HG02623 (cell line): ENCODE measurements at regions not wholly inside any gene's neighbourhood (a gene's known extent, or its start where the extent isn't known, plus 50 kb on each side); places are given as distances from the start of the nearest gene placed in this dataset.
A peak's percentile ranks its signal among the peaks of the same experiment; 100 is the strongest.

Experiments
- ATAC-seq: cut with Tn5 transposase; IDR thresholded peaks from one replicate; pipeline ENCODE4 v1.9.1; 2021; ENCODE audit warnings: moderate library complexity; ENCODE audit not compliant: unreplicated experiment

DNA sequence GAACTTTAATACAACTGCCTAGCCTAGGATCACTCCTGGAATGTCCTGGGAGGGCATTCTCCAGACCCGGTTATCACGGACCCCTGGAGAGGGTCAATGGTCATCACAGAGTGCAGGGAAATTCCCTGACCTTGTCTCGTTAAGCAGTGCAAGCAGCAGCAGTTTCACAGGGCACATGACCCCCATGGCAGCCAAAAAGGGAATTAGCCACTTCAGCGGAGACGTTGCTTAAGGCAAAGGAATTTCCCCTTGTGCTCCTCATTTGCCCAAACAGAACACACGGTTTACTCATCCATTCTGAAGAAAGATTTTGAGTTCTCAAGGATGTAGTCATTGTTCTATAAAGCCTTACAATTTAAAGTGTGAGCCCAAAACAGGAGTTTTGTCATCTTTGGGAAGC lies 260.3 kb downstream of the SNX13 start:
- no peak for ATAC-seq

DNA sequence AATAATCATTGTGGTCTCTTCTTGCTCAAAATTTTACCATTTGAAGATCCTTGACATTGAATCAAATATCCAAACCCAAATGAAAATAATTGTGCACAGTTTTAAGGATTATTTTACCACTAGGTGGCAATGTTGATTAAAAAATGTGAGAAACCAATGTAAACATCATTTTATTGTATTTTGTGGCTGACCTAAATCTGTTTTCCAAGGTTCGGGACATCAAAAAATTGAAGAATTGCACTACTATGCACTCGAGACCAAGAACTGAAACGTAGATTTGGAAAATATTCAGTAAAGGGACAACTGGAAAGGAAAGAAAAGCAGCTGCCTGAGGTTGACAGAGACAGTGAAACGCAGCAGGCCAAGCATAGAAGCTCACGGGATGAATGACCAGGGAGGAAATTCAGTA lies 259.3 kb downstream of the SNX13 start:
- ATAC-seq, result no peak

DNA sequence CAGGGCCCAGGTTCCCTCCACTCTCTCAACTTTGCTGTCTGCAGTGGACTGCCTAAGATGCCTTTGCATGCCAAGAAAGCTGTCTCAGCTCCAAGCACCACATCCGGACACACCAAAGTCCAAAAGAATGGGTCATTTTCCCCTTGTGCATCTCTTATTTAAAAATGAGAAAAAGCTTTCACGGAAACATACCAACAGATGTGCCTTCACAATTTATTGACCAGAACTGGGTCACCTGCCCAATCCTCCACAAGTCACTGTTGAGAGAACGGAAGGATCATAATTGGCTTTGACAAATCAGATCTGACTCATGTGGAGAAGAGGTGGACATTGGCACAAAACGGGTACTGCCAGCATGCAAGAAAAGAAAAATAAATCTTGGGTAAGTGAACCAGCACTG lies 258.3 kb downstream of the SNX13 start:
- ATAC-seq, result no peak

DNA sequence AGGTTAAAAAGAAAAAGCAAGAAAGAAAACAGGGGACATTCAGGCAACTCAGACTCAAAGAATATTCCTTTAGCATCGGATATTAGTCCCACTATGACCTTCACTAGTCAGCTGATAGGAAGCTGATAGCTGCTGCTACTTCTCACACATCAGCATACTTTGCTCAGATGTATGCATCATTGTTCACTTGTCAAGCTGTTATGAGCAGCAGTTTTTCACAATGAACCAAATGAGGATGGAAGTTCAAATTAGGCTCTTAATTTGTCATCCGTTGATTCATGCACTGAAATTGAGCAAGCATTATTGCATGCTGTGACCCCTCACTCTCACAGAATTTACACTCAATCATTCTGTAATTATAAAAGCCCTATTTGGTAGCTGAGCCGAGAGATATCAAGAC lies 257.7 kb downstream of the SNX13 start:
- no peak for ATAC-seq

DNA sequence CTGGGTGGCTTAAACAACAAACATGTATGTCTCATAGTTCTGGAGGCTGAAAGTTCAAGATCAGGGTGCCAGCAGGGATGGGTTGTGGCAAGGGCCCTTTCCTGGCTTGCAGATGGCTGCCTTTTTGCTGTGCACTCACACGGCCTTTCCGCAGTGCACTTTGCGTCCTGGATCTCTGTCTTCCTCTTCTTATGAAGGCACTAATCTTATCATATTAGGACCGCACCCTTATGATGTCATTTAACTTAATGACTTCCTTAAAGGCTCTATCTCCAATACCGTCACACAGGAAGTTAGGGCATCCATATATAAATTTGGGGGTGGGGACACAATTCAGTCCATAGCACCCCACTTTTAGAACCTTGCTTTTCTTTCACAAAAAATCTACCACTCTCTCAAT lies 255.2 kb downstream of the SNX13 start:
- no peak for ATAC-seq

DNA sequence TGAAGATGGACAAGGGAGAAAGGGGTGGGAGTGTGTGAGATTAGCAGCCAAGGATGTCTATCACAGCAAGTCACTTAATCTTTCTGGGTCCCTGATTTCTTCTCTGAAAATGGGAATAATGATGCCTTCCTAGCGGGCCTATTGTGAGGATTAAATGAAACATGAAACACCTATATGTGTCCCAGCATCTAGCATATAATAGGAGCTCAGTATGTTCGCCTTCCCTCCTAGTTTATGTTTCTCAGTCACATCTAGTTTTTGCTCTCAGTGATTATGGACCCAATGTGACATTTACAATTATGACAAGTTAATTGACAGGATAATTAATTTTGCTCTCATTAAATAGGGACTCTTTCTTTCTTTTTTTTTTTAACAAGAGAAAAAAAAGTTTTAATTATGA lies 252.9 kb downstream of the SNX13 start:
- ATAC-seq, result no peak

DNA sequence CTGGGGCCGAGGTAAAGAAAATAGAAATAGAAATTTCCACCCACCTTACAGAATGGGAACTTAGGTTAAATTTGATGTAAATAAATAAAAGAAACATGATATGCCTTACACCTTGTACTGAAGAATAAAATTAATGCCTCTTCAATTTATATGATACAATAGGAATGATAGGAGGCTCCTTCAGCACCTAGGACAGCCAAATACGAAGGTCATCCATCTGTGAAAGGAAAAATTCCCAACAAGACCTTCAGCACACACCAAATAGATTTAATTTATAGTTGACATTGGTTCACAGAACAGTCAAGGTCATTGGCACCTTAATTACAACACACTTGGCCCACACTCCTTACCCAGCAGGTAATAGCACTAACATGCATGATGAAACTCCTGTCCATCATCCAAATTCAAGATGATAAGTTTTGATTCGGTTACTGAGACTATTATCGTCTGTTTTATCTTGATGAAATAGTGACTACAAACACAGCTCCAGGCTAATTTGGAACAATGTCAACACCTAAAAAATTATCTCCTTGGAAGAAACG lies 250.9 kb downstream of the SNX13 start:
- no peak for ATAC-seq

DNA sequence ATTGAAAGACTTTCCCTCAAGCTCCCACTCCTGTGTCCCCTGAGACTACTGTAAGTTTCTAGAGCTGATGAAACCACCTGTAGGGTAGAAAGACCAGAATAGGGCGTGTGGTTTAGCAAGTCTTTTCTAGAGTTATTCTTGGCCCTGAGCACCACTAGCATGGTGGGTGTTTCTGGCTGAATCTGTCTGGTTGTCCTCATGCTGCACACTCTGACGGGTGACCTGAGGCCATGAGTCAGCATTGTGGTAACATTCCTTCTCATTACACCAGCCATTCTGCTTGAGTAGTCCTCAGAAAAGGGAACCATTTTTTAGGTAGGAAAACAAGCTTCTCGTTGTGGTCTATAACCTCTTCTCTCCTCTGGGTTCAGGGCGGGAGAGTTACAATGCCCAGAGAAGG lies 250.3 kb downstream of the SNX13 start:
- ATAC-seq, result peak; percentile 86

DNA sequence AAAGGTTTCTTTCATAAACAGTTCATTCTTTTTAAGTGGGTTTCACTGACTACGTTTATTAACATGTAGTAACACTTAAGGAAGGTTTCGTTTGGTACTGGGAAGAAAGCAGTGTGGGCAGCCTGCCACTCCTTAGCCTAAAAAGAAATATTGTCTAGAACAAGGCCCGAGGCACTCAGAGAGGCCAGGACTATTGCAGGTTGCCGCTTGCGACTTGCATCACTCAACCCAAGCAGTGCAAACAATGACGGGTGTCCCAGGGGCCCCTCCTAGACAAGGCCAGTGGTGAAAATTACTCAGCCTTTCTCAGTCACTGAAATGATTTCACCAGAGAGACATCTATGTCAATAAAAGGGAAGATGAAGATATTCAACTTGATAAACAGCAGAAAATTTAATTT lies 243.9 kb downstream of the SNX13 start:
- ATAC-seq, result no peak

DNA sequence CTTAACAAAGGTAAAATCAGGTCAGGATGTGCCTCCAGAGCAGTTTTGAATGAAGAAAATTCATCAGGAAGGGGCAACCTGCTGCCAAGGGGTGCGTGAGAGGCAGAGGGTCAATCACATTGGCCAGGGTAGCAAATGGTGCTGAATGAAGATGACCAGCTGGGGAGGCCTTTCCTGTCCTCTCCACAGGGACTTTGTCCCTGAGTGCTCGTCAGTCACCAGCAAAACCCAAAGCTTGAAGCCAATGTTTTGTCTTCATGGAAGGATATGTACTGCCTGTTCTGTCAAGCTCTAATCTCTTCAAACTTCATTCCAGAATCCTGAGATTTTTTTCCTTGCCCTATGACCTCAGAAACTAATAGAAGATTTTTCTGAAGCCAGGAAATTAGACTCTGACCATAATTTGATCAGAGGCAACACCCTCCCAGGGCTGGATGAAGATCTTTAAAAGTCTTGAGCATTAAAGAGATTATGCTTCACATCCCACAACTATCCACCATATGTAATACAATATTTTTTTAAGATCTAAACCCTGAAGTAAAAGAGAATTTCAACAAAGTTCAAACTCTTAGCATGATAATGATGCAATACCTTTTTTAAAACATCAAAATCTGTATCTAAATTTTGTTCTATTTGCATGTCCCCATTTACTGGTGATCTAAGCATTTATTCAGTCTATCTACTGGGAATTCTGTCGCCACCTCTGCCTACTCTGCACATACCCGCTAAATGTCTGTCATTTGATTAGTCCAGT lies 243.0 kb downstream of the SNX13 start:
- ATAC-seq, result no peak

DNA sequence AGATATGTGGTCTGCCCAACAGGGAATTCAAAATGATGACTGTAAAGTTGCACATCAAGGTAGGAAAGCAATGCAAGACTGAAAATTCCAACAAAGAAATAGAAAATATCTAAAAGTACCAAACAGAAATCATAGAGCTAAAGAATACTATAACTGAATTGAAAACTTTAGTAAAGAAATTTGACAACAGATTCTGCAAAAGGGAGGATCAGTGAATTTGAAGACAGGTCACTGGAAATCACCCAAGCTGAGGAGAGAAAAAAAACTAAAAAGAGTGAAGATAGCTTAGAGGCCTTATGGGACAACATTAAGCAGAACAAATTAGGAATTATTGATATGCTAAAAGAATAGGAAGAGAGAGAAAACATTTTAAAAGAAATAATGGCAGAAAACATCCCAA lies 240.6 kb downstream of the SNX13 start:
- ATAC-seq, result no peak

DNA sequence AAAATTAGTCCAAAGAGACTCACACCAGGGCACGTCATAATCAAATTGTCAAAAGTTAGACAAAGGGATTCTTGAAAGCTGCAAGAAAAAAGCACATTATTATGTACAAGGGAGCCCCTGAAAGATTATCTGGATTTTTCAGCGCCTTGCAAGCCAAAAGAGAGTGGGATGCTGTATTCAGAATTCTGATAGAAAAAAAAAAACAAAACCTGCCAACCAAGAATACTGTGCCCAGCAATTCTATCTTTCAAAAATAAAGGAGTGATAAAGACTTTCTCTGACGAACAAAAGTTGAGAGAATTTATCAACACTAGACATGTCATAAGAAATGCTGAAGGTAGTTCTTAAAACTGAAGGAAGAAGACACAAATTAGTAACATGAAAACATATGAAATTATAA lies 240.2 kb downstream of the SNX13 start:
- no peak for ATAC-seq

DNA sequence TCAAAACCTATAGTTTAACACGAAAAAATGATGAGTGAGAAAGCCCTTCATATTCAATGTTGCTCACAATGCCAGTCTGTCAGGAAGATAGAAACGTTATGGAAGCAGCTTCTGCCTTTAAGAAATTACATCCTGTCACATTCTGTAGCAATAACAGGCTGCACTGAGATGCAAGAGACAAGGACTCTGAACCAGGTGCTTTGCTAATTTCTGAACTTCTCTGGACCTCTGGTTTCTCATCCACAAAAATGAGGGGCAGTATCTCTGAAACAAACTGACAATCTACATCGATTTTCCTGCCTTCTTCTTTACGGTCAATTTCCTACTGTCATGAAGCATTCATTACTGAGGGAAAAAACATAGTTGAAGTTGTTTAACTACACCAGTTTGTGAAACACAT lies 234.0 kb downstream of the SNX13 start:
- ATAC-seq, result no peak

DNA sequence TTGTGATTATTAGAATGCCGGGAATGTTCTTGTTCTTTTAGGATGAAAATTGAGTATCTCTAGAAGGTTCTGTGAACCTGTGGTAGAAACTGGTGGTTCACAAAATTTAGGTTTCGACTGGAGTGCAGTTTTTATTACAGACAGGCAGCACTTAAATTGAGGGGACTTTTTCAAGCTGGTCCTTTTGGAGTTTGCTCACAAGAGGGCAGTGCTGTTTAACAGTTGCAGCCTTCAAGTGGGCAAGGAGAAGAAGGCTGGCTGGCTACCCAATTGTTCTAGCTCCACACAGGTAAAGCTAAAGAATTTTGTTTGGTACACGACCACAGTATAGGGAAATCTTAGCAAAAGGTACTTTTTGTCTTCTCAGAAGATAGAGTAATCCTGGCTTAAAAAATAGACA lies 233.6 kb downstream of the SNX13 start:
- peak; percentile 73 for ATAC-seq

DNA sequence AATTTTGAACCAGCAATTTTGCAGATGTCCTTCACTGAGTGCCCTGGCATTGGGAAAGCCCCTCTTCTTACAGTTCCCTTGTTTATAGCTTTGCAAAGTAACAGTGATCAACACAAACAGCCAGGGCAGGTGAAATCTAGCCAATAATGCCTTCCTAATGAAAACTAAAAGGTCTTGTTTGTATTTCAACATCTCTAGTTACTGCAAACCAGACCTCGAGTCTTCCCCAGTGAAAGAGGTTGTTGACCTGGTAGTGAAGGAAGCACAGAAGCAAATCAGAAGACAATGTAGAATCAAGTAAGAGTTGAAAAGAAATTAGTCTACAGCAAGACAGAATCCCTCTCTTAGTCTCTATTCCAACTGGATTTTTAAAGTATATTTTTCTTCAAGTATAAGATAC lies 231.2 kb downstream of the SNX13 start:
- no peak for ATAC-seq

DNA sequence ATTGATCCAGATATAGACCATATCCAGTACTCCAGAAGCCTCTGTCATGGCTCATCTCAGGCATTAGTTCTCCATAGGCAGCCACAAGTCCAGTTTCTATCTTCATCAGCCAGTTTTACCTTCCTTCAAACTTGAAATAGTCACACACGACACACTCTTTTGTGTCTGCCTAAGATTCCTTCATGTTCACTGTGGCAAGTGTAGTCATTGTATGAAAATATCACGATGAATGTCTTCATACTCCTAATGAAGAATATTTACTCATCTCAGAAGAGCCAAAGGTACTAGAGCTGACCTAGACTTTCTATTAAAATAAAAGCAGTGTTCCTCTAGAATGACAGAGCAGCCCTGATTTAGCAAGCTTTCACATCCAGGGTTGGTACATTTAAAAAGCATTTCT lies 230.7 kb downstream of the SNX13 start:
- ATAC-seq, result no peak

DNA sequence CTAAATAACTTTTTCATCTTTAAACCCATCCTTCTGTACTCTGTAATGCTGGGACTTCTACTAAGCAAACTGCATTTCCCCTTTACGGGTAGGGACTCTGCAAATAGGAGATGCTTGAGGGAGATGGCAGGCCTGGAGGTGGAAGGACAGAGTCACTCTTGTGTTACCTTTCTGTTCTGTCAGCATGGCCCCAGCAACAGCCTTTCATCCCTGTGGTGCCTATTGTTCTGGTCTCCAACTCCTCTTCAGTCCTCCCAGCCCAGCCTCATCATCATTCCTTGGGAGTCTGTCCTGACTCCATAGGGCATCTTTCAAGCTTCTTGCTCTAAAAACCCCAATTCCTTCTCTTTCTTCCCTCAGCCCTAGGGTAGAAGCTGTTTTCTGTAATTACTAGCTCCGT lies 230.0 kb downstream of the SNX13 start:
- ATAC-seq, result no peak

DNA sequence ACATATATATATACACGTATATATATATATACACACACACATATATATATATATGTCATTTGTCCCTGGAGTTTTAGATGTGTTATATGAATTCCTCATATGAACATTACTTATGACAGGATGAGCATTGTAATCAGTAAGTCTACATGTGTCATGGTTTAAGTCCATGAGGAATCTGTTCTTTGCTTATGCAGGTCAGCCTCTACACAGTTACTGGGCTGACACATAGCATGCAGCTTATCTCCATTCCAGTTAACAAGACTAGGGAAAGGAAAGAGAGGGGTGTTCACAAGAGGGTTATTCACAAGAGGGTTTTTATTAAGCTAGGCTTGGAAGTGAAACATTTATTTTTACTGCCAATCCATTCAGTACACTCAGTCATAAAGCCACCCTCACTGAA lies 226.7 kb downstream of the SNX13 start:
- no peak for ATAC-seq

DNA sequence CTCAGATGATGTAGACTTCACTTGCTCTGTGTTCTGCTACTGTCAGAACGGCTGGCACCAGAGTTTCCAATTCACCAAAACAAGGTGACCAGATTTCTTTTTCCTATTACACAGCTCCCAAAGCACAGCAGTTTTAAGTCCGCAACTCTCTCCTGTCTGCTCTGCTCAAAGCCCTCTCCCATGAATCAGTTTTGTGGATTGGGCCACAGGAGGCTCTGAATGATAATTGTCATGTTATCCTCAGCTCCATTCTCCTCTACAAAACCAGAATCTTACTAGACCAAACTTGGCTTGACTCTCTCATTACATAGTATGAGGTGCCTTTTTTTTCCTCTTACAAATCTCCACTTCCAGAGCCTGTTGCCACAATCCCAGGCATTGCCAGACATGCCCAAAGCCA lies 223.5 kb downstream of the SNX13 start:
- no peak for ATAC-seq

DNA sequence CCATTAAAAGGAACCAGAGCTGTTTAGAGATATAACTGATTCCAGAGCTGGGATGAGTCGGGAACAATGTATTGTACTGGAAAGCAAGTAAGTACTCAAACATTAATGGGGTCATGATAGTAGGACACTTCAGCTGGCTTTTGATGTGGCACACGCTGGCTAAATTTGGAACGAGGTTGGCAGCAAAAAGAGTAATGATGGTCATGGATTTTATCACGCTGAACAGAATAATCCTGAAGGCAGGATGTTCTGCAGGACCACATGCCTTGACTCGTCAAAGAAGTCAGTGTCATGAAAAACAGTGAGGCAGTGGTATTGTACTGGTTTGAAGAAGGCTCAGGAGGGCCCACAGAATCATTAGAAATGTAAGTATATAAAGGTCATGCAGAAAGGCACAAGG lies 220.3 kb downstream of the SNX13 start:
- ATAC-seq, result no peak

DNA sequence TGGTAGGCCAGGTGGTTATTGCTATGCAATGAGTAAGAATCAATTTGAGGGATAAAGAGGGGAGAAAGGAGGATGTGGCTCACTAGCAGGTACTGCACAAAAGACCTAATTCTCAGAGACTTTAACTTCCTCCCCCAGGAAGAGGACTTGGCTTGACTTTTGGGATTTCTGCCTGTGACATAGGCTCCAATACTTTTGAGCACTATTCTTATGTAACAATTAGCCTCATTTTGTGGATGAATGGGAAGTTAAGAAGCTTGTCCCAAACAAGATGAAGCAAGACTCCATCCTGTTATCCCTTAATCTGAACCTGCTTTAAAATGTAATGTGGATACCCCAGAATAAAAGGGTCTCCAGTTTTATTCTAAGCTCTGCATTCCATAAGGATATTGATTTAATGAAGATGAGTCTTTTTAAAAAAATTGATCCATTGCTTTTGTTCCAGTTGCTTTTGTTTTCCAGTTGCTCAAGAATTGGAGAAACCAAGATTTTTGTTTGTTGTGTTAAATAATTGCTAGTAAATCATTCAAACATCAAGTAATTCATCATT lies 218.5 kb downstream of the SNX13 start:
- ATAC-seq, result no peak

DNA sequence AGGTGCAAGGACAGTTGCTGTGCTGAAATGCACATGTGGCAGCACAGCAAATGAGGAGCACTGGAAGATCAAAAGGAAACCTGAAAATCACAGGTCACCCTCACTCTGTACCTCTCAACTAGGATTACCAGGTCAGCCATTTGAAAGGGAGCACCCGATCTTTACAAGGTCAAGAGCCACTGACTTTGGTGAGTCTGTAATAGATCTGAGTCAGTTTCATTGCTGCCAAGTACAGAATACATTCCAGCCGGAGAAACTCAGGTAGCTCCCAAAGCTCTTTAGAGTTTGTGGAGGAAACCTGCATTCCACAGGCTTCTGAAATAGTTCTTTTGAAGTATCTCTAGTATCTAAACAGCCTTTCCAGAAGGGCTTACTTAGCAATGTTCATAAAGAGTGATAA lies 217.5 kb downstream of the SNX13 start:
- no peak for ATAC-seq

DNA sequence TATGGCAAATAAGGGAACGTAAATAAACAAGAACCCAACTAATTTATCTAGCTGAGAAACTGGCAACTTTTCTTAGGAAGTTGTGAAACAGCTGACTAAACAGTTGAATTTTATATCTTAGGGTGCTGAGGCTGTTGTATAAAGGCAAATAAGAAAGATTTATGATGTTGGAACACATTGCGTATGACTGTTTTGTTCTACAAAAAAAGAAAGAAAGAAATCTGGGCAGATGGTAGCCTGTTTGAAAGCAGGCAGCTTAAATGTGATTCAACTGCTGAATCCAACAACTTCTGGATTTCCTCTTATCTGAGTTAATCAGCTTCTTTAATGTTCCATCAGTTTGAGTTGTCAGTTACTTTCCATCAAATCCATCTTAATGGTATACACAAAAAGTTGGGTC lies 214.5 kb downstream of the SNX13 start:
- ATAC-seq, result no peak
